GM18861 (cell line): ENCODE measurements at regions not wholly inside any gene's neighbourhood (a gene's known extent, or its start where the extent isn't known, plus 50 kb on each side); places are given as distances from the start of the nearest gene placed in this dataset.
"Not testable (repeated sequence)": the region's sequence is repeated elsewhere in the genome, so short reads cannot be mapped to it uniquely, and the experiment has no call there.

Experiments used
- ATAC-seq: cut with Tn5 transposase; IDR thresholded peaks from one replicate; pipeline ENCODE4 v1.9.1; 2021; ENCODE audit not compliant: unreplicated experiment

DNA sequence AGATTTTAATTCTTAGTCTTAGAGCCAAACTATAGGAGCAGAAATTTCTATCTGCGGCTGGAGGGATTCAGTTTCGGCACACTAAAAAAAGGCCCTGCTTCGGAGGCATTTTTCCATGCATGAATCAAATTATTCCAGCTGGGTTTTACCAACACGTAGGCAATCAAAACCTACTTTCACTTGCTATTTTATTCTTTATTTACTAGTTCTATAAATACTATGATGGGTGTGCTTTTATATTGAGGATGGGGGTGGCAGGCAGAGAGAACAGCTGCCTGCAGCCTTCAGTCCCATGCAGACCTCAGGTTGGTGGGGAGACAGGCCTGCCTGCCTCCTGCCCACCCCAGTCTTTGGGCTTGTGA, 609.8 kb downstream of the BCOR start:
- ATAC-seq = no peak

GRCh38 chrX:39491548-39492297, 606.0 kb downstream of the BCOR start:
- ATAC-seq = peak; percentile 51

DNA sequence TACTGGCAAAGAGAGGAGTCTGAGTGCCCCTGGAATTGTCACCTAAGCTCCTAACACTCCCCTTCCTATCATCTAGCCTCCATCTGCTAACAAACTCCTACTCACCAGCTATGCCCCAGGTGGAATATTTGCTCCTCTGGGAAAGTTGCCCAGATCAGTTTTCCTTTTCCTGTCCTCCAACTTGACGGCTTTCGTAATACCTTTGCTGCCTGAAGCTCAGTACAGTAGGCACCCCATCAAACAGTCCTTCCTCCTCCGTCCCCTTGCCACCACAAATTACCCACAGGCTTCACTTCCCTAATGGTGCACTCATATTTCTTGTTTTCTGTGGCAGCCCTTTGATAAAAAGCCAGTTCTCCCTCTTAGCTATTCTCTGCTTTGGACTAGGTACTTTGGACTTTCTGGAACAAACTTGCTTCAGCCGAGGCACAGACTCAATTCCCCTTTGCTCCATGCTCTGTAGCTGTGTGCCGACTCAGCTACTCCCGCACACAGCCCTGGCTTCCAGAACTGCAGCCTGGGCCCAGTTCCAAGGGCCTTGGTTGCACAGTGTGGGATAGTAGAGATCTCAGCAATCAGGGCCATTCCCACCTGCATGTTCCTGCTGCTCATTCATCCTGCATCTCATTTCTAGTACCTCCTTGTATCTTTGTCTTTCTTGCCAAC, 605.1 kb downstream of the BCOR start:
- peak; percentile 34 for ATAC-seq

DNA sequence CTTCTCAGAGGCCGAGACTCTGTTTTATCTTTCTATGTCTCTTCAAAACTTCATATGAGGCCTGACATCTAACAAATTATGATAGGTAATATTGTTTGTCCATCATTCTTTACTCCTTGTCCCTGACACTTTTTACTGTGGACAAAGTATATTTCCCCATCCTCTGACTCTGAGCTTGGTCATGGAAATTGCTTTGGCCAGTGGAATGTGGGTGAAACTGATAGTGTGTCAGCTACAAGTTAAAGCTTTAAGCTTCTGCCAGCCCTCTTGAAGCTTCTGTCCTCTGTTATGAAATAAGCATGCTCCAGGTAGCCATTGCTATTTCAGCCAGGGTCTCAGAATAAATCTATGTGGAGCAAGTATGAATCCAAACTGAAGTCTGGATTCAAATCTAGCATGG, 604.6 kb downstream of the BCOR start:
- no peak for ATAC-seq

DNA sequence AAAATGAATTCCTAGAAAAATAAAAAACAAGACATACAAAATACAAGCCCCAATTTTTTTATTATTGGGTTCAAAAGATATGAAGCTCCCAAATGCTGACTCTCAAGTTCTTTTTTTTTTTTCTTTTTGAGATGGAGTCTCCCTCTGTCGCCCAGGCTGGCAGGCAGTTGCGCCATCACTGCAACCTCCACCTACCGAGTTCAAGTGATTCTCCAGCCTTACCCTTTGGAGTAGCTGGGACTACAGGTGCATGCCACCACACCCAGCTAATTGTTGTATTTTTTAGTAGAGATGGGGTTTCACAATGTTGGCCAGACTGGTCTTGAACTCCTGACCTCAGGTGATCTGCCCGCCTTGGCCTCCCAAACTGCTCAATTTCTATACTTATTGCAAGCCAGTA, 600.6 kb downstream of the BCOR start:
- not testable (repeated sequence) for ATAC-seq

GRCh38 chrX:39497702-39498265, 600.0 kb downstream of the BCOR start:
- ATAC-seq = no peak

DNA sequence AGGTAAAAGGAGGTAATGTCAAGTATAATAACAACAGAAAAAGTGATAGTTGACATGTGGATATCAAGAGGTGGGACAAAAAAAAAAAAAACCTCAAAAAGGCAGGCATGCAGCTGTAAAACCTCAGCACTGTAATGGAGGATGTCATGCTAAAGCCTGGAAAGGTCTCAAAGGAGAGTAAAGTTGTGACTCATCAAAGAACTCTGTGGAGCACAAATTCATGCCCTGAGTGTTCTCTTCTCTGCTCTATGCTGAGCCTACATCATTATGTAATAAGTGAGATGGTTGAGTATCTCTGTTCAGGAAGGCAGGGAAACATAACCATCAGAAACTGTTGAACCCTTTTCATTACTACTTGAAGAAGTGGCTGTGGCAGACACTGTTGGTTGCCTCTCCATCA, 597.8 kb downstream of the BCOR start:
- ATAC-seq = no peak

GRCh38 chrX:39501822-39502221, 595.9 kb downstream of the BCOR start:
- no peak for ATAC-seq

DNA sequence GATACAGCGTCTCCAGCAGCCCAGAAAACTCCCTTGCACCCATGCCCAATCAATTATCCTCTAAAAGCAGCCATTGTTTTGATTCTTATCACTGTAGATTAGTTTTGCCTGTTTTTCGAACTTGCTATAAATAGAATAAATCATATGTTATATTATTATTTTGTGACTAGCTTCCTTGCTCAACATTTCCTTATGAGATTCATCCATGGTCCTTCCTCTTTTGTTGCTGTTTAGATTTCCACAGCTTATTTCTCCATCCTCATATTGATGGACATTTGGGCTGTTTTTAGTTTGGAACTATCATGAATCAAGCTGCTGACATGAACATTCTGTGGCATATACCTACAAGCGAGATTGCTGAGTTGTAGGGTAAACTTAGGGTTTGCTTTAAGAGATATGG, 595.3 kb downstream of the BCOR start:
- ATAC-seq = no peak

DNA sequence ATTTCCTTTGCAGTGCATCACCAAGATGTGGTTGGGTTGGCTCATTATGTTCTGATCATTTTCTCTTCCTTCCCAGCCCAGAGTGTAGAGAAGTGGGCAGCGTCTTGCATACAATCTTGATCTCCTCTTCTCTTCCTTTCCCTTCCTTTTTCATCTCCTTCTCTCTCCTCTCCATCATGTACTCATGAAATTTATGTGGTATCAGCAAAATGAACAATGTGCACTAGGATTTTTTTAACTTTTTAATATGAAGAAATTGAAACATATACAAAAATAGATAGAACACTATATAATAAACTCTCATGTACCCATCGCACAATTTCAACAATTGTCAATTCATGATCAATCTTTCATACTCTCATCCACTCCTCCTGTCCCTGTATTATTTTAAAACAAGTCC, 593.5 kb downstream of the BCOR start:
- no peak for ATAC-seq

DNA sequence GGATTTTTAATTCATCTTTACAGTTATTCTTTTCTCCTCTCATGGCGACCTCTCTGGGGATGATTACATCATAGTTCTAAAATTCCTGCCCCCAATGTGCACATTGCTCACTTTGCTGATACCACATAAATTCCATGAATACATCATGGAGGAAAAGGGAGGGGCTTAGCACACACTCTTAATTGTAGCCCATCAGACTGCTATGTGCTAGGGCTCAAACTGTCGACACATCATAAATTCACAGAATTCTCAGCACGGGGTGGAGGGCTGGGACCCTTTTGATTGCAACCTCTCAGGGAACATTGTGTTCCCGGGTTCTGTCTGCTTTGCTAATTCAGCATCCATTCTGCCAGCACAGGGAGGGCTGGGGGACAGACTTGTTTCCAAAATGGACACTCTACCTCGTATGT, 592.9 kb downstream of the BCOR start:
- no peak for ATAC-seq

DNA sequence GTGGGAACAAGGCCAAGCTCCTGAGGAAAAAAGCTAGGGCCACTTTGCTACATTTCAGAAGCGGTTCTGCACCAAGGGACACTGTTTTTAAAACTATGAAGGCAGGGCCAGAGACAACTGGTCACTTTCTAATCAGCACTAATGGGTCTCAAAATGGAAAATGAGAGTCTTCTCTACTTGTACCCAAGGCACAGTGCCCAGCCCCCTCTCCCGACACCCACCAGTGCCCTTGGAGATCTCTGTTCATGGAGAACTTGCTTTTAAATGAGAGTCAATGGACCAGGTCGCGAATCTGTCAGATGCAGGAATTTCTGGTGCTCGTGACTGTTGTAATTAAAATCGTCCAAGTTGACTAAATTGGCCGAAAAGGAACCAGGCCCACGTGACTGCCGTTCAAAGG, 591.6 kb downstream of the BCOR start:
- ATAC-seq = no peak

DNA sequence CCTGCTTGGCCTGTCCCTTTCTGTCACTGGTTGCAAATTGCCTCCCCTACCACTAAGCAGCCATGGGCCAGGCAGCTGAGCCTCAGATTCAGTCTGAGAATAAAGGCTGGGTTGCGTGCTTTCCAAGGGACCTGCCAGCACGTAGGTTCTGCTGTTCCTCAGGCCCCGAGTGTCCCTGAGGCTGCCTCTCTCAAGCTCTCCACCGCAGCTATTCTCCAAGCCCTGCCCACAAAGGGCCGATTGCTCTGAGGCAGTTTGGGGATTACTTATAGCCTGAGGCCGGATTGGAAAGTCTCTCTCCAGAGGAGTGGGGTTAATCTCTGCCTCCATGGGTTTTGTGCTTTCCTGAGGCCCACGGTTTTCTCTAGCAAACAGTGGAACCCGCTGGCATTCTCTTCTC, 590.7 kb downstream of the BCOR start:
- ATAC-seq = no peak

DNA sequence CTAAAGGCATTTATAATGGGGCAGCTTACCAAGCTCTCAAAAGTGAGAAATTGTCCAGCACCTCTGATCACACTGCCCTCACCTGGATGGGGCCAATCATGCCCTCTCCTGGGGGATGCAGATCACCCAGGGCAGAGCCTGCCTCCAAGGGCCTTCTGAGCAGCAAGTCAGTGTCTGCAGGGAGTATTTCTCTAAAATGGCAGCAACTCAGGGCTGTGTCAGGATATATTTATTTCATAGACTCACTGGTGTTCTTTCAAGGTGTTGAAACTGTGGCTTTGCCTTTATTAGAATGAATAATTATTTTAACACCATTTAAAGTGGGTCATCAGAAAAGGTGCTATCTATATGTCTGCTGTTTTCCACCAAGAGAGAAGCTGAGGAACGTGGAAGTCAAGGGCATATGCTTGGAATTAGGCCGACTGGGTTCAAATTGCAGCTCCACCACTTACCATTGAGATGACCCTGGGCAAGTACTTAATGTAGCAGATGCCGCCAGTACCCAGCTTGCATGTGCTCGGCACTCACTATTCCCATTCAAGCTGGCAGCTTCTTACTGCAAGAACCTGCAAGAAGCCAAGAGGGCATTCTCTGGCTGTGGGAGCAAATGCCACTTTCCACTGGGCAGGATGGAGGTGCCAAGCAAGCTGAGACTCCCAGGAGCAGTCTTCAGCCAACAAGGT, 590.0 kb downstream of the BCOR start:
- ATAC-seq = no peak

DNA sequence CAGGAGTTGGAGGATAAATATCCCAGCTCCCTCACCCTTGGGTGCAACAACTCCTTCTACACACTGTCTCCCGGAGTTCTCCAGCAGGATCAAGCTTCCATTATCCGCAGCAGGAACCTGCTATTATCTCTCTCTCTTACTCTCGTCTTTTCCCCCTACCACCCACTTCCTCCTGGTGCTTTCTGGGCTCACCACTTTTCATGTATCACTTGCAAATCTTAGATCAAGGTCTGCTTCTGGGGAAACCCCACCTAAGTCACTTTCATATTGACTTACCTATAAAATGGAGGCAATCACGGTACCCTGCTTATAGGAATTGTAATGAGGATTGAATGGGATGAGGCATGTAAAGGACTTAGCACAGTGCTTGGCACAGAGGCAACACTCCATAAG, 589.5 kb downstream of the BCOR start:
- no peak for ATAC-seq

GRCh38 chrX:39509157-39509556, 588.6 kb downstream of the BCOR start:
- no peak for ATAC-seq

GRCh38 chrX:39513836-39514235, 583.9 kb downstream of the BCOR start:
- no peak for ATAC-seq

DNA sequence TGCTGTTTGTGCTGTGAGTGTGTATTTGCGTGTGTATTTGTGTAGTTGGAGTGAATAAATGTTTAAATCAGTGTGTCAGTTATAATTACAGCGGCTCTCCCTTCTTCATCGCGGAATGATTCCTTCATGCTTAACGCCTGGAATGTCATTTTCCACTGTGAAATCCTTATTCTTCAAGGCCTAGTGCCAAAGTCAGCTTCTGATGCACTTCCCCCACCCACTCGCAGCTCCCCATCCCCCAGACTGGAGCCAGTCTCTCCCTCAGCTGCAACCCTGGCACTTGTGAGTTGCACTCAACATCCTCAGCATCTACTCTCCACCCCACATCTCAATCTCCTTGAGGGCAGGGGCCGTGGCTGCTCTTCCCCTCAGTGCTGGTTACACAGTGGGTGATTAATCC, 583.0 kb downstream of the BCOR start:
- no peak for ATAC-seq

GRCh38 chrX:39516427-39516841, 581.3 kb downstream of the BCOR start:
- no peak for ATAC-seq

- ATAC-seq = no peak
Measured at GRCh38 chrX:39518476-39519029, 579.2 kb downstream of the BCOR start.

DNA sequence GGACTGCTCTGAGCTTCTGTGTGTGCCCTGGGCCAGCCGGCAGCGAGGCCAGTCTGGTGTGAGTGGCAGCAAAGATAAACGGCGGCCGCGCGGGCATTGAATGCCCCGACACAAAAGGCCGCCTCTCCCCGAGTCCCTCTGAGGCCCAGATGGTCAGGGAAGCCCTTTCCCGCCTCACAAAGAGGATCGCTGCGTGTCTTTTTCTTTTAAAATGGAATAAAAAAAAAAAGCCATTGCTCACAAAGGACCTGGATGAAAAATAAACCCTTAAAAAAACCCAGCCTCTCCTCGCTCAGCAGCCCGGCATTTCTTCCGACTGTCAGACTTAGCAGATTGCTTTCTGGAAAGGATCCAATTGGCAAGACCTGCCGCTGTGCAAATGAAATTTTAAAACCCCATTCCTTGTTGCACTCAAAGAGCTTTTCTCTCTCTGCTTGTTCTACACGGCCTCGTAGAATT, 578.7 kb downstream of the BCOR start:
- no peak for ATAC-seq
